Peyer's patch (tissue), 4 donors: ENCODE measurements at regions not wholly inside any gene's neighbourhood (a gene's known extent, or its start where the extent isn't known, plus 50 kb on each side); places are given as distances from the start of the nearest gene placed in this dataset.

ENCODE experiments used
- CTCF ChIP-seq, 6 experiments: fragments of 450-650 bp in 4 of 6; fragments of 200-600 bp in 2 of 6; sonication (generic) in 1 of 6; IDR thresholded peaks; one replicate each; pipeline ENCODE4 v1.5.1; 2017 to 2019; ENCODE audit warnings: antibody characterized with exemption in 6 of 6, mild to moderate bottlenecking in 3 of 6, moderate library complexity in 1 of 6
- POLR2A ChIP-seq, 2 donors: fragments of 450-650 bp; IDR thresholded peaks; one replicate each; pipeline ENCODE4 v1.5.1; 2017; ENCODE audit warnings: antibody characterized with exemption in 2 of 2, mild to moderate bottlenecking in 2 of 2, moderate library complexity in 2 of 2

GRCh38 chr4:133995243-133995960, 206.2 kb downstream of the PABPC4L start:
- TF ChIP-seq CTCF (IDR thresholded peaks at IDR 0.05) (no peak), POLR2A (IDR thresholded peaks at IDR 0.05) (no peak)
